HUDEP-2 (cell line): ENCODE measurements at regions not wholly inside any gene's neighbourhood (a gene's known extent, or its start where the extent isn't known, plus 50 kb on each side); places are given as distances from the start of the nearest gene placed in this dataset.

Source experiments
- DNase-seq, 76 experiments: peaks; one replicate each; lab custom pipeline; 2025; ENCODE audit not compliant: unreplicated experiment in 76 of 76; lab: John Stamatoyannopoulos, UW

DNA sequence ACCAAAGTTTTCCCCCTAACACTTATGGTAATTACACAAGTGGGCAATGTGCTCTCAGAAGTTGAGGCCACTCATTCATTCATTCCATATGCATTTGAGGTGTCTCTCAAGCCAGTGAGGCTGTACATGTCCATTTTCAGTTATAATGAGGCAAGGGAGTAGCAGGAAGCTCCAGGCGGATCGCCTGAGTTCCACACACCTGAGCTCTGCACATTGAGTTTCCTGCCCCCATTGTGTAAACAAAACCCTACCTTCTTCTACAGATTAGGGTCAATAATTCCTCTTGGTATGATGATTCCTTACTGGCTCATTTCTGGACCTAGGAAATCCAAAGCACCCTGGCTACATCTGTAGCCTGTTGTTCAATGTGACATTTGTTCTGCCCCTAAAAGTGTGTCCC lies 555.3 kb downstream of the MED13L start:
- no peak for DNase-seq

DNA sequence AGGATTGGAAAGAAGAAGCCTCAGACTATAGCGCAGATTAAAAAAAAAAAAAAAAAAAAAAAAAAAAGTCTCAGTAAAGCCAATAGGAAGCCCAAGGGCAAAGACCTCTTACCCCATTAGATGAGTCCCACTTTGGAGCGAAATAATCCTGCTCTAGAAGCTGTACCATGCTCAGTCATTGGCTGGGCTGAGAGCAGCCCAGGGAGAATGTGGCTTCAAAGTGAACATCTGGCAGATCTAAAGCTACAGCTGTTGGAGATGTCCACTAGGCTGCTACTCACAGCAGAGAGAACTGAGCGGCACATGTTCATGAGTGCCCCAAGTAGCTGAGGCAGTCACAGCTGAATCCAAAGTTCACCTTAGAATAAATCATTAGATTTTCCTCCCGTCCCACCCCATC lies 560.9 kb downstream of the MED13L start:
- no peak for DNase-seq

DNA sequence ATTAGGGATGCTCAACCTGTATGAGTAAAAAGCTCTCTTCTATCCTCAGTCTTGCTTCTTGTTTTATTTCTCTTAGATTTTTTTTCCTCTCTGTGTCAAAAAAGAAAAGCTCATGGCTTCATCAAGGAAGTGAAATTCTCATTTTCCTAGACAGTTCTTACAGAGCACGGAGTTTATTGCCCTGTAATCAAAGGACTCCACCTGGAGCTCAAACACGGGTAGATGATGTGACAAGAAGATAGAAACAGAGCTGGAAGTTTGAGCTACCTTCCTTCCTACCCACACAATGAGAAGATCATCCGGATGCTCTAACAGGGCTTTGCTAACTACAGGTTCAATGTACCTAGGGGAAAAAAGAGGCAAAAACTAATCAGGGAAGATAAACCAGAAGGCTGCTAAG lies 564.8 kb downstream of the MED13L start:
- no peak for DNase-seq

DNA sequence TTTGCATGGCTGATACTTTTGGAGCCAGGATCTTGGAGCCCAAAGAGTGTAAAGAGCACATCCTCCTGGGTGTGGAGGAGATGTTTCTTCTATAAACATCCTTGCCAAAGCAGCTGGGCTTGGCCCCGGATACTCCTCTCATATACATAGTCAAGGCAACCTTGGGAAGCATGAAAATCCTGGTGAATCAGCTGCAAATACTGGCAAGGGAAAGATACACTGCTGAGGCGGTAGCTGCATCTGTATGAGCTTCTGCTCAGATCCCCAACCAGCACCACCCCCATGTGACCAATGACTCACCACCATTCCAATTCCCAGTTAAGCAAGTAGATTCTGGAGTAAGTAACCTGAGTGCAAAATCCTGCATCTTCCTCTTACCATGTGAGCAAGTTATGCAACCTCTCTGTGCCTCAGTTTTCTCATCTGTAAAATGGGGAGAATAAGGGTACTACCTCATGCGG lies 567.4 kb downstream of the MED13L start:
- DNase-seq, result no peak

DNA sequence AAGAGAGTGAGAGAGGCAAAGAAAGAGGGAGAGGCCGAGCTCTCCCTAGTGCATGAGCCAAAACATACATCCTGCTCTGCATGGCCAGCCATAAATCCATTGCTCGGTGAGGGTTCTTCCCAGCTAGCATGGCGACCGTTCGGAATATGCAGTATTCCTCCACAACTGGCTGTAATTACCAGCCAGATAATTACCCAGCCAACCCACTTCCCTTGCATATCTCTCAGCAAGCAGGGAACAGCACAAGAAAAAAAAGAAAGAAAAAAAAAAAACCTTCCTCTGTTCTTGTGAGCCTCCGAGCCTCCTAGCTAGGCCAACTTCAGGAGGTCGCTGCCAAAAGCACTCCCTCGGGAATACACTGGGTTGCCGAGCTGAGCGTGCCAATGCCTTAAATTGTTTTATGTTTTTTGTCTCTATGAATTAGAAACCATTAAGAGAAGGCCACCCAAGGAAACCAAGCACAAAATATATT lies 567.9 kb downstream of the MED13L start:
- DNase-seq, result no peak

DNA sequence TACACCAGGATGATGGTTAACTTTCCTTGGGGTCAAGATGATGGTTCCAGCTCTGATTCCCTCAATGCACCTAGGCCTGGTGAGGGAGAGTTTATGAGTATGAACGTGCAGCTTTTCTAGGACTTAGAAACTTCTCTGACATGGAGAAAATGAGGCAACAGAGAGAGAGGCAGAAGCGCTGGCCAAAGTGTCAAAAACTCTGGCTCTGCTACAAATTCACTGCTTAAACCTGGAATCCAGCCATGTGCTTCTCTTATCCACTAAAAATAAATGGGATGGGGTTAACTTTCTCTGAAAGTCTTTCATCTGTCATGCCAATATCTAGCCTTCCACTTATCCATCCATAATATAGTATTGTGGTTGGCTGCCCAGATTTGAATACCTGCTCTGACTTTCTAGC lies 568.7 kb downstream of the MED13L start:
- no peak for DNase-seq

DNA sequence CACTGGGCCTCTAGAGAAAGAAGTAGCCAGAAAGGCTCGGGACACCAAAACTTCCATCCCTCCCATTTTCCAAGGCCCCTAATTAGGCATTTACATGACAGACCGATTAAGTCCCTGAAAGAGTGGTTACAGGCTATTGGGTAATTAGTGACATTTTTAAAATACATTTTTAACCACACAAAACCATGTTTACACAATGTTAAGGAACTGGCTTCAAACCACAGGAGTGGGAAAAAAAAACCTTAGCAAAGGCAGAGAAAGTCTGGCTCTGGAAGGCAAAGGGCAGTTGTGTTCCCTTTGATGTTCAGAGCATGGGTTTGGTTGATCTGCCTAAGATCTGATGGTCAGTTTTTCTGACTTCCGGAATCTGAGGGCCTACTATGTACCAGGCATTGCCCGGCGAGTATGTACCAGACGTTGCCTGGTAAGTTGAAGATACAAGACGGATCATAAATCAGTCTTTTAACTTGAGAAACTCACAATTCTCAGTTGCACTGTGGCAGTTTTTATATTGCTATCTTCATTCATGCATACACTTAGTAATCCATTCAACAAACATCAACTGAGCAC lies 576.5 kb downstream of the MED13L start:
- DNase-seq, result no peak

DNA sequence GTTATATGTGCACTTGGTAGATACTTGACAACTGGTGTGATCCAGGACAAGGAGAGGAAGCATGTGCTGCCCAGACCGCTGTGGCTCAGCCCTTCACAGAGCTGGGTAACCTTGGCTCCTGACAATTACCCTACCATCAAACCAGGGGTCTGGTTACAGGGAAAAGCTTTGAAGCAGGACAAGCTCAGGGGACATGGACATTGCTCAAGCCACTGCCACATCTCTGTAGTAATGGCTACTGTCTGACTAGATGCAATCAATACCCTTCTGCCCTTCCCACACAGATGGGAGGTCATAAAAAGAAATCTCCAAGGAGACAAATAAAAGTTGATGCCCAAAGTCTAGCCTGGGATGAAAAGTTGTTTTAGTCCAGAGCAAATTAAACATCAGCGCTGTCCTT lies 577.4 kb downstream of the MED13L start:
- no peak for DNase-seq

DNA sequence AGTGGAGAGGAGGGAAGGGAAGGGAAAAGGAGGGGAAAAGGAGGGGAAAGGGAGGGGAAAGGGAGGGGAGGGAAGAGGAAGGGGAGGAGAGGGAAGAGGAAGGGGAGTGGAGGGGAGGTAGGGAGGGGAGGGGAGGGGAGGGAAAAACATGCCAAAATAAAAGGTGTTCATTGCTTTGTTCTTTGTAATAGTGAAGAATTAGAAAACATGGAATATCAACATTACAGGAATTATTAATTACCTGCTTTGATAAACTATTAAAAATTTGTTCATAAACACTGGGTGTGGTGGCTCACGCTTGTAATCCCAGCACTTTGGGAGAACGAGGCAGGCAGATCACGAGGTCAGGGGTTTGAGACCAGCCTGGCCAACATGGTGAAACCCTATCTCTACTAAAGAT lies 579.2 kb downstream of the MED13L start:
- no peak for DNase-seq

DNA sequence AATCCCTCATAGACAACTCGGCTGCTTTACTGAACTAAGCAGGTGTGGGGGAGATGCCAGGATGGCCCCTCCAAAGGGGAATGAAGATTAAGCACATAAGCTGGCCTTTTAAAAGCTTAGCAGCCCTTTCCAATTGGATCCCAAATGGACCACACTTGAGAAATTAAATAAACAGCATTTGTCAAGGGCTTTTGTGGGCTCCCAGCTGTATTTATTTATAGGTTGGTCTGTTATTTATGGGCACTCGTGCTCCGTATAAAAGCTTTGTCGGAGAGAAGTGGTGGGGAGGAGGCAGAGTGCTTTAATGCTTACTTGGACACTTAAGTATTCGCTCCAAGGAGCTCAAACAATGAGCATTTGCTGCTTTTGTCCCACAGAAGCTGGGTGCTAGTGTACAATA lies 580.2 kb downstream of the MED13L start:
- DNase-seq, result no peak

DNA sequence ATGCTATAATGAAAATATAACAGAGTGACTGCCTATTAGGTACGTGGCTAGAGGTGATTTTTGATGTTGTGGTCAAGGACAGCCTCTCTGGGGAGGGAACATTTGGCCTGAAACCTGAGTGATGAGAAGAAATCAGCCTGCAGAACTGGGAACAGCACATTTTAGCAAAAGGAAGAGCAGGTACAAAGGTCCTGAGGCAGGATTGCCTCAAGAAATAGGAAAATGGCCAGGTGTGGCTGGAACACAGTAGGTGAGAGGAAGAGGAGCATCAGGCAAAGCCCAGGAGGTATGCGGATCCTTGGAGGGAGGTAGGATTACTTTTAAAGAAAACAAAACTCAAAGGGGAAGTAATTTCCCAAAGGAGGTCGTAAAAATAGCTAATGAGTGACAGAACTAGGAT lies 582.9 kb downstream of the MED13L start:
- DNase-seq, result no peak

DNA sequence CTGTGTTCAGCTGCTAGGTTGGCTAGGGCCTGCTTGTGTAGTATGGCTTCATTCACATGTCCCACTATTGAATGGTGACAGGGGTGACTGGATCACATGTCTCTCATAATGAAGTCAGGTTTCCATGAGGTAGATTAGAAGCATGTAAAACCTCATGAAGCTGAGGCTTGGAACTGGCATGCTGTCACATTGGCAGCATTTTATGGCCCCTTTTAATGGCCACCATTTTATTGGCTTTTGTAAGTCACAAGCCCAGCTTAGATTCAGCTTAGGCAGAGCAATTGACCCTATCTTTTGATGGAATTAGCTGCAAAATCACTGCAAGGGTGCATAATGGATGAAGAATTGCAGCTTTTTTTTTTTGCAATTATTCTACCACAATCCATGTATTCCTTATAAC lies 583.5 kb downstream of the MED13L start:
- DNase-seq, result no peak

DNA sequence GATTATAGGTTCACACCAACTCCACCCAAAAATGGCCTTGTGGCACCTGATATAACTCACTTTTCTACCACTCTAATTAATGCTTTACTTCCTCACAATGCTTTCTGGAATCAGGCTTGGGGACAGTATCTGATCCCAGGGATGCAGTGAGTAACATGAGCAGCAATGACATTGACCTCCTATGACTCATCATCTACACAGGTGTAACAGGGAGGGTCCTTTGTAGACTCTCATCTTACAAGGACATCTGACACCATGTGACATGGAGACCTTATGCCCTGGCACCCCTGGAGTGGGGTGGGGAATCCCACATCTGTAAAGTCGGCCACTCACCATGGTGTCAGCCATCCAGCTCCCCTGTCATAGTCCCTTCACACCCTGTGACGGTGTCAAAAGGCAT lies 586.4 kb downstream of the MED13L start:
- no peak for DNase-seq

DNA sequence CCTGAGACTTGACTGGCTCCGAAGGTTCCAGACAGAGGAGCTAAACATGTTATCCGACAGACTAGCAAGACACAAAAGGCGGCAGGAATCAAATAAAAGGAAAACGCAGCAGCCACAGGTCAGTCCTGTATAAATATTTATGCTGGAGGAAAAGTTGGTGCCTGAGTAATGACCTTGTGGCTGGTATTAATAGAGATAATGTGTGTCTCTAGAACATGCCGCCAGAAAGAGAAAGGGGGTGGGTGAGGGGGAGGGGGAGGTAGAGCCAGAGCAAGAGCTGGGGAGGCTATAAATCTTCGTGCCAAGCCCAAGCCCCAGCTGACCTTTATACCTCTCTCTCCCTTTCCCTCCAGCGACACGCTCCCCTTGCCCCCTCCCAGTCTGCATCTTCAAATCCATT lies 590.4 kb downstream of the MED13L start:
- no peak for DNase-seq

DNA sequence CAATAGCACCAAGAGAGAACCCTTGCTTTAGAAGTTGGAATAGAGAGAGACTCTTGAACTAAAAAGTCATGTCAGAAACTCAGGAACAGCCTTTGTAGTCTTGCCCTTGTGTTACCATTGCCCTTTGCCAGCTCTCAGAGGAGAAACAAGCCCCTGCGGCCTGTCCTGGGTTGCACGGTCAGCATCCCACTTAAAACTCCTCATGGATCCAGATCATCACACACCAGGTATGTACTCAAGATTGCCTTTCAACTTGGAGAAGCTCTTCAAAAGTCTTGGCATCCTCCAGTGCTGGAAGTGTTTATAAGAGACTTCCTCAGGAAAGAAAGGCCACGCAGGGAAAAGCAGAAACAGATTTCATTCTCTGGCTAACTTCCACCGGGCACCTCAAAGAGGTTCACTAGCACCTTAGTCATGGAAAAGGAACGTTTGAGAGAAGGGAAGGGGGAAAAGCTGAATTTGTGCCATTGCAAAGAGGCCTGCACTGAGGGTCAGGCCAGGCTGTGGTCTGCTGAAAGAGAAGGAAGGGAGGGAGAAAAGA lies 594.2 kb downstream of the MED13L start:
- no peak for DNase-seq

DNA sequence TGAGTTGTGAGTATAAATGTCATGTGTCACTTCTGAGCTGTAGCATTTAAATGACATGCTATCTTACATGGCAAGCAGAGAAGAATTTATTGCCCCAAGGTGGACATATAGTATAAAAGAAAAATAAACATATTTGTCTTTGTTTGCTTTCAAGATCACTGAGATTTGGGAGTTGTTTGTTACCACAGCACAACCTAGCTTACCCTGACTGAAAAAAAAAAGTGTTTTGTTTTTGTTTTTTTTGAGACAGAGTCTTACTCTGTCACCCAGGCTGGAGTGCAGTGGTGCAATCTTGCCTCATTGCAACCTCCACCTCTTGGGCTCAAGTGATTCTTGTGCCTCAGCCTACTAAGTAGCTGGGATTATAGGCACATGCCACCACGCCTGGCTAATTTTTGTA lies 596.5 kb downstream of the MED13L start:
- no peak for DNase-seq

DNA sequence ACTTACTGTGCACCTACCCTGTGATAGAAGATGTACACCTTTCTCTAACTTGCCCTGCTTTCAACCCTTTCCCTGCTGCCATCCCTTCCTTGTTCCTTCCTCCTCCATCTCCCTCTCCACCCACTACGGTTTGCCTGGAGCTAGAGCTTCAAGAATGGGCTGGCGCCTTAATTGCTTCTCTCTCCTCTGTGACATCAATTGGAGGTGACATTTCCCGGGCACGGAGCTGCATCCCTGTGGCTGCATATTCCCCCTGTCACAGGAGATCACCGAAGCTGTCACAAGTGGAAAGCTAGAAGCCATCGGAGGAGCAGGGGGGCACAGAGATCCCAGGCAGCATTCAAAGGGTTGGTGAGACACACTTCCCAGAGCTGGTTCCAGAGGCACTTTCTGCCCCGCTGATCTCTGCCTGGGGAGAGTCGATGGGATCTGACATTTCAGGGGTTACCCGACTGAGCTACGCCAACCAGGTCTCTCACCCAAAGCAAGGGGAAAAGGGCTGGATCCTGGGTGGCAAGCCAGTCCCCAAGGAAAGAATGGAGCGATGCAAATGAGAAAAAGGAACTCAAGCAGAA lies 604.9 kb downstream of the MED13L start:
- DNase-seq, result no peak

DNA sequence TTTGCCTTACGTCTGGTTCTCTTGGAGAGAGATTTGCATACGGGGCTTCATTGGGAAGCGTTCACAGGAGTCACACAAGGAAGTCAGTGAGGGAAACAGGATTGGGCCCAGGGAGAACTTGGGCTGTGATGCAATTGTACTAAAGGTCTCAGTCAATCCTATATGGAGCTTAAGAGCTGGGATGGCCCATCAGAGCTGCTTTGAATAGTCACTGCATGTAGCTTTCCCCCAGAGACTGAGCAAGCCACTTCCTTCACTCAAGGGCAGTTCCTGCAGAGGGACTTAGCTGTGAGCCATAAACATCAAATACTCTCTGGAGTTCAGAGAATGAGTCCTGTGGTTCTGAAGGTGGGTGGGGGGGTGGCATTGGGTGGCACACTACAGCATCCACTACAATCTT lies 605.4 kb downstream of the MED13L start:
- no peak for DNase-seq

DNA sequence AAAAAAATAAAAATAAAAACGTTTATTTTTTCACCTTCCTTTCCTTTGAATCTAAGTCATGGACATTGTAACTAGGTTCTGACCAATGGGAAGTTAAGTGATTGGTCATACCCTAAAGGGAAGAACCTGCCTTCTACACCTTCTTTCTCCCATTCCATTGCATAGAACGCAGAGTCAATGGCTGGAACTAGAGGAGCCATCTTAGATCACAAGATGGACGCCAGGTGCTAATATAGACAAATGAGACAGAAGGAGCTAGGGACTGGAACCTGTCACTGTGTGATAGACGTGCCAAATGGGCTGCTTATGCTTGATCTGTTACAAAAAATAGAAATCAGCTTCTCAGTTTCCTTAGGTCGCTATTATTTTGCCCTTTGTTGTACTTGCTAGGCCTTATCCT lies 606.6 kb downstream of the MED13L start:
- no peak for DNase-seq

DNA sequence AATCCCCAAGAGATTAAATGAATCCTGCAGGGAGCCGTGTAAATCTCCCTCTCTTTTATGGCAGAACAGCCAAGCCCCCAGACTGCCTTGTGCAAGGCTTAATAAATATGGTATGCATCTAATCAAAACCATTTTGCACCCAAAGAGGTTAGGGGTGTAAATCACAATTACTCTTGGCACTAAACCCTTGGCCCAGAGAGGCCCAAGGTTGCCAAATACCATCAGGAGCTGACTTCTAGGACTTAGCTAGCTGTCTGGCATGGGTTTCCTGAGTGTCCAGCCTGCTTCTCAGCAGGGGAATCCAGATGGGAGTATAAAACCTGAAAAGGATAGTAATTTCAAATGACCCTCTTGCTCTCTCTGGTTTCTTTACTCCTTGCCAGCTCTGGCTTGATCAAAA lies 610.4 kb downstream of the MED13L start:
- no peak for DNase-seq

DNA sequence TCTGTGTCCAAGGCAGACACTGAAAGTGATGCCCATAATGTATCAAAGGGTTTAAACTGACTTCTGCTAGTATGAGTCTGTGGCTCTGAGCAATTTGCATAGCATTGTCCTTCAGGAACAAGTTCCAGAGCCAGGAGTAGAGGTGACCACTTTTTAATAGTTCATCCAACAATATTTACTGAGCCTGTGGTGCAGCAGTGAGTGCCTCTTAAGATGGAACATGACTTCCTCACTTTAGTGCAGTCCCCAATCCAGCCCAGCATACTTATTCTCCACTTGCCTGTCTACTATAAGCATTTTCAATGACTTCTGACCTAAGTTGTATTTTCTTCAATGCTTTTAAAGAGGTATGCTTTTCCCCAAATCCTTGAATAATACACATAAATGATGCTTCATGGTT lies 611.3 kb downstream of the MED13L start:
- no peak for DNase-seq

DNA sequence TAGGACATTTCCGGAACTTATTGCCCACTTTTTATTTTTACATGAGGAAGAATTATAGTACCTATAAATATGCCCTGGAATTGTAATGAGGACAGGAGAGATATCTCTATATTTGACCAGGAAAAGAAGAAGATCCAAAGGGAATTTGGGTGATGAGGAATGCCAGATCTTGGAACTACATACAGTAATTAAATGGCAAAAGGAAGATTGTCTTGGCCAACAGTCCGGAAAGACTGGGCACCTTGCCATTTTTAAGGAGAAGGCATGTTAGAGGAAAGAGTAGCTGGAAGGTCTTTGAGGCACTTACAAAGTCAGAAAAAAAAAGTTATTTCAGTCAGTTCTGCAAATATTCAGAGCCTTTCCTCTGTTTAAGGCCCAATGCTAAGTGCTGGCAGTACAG lies 616.4 kb downstream of the MED13L start:
- DNase-seq, result no peak
